GM12878 (cell line): ENCODE measurements at regions not wholly inside any gene's neighbourhood (a gene's known extent, or its start where the extent isn't known, plus 50 kb on each side); places are given as distances from the start of the nearest gene placed in this dataset.

Source experiments
- ATAC-seq: fragments of 200-7000 bp; cut with Tn5 transposase; 3 replicates; pipeline ENCODE4 v1.9.1; 2020; ENCODE audit warnings: mild to moderate bottlenecking, moderate library complexity
- BruUV-seq: library from RNA; stranded (reverse); fragments of 400-500 nt; replicated peaks from 2 replicates; lab custom pipeline; 2021; lab: Mats Ljungman, UMichigan
- CTCF ChIA-PET: fragments of 300-600 bp; sonication (Branson Sonifier 250); formaldehyde crosslinking; extraction: SDS; loops from one replicate; lab custom pipeline; 2021; ENCODE audit warnings: inconsistent platforms; lab: Yijun Ruan, JAX
- POLR2A ChIA-PET: fragments of 350-600 bp; formaldehyde crosslinking; extraction: SDS; loops from one replicate; lab custom pipeline; 2021; ENCODE audit warnings: inconsistent platforms; lab: Charles Lee
- RAD21 ChIA-PET: fragments of 300-600 bp; sonication (Branson Sonifier 250); formaldehyde crosslinking; loops from one replicate; lab custom pipeline; 2023; ENCODE audit warnings: antibody characterized with exemption; ENCODE audit not compliant: unreplicated experiment; lab: Charles Lee
- SMC1A ChIA-PET: fragments of 300-600 bp; sonication (Branson Sonifier 250); formaldehyde crosslinking; loops from one replicate; lab custom pipeline; 2023; ENCODE audit not compliant: unreplicated experiment, uncharacterized antibody; lab: Charles Lee
- DNase-seq: peaks from one replicate; pipeline ENCODE4 v3.0.0-alpha.2; 2011; ENCODE audit warnings: low read depth, low spot score
- FAIRE-seq: peaks from 3 replicates; lab custom pipeline; 2011; peaks lifted over from hg19 to GRCh38; lab: Jason Lieb, UNC
- H2AFZ ChIP-seq: 2 replicates; pipeline ENCODE4 v1.6.0; 2011; ENCODE audit warnings: low read depth, low read length, control low read depth; ENCODE audit not compliant: control insufficient read depth
- H3K27ac ChIP-seq: 2 replicates; pipeline ENCODE4 v1.5.1; 2011; ENCODE audit warnings: control low read depth; ENCODE audit not compliant: control insufficient read depth, insufficient read depth
- H3K27me3 ChIP-seq, 2 experiments: replicated peaks in 1 of 2; 2 replicates each; pipeline versions ENCODE4 v1.6.0 to v1.6.1; 2011; ENCODE audit warnings: low read length in 1 of 2; ENCODE audit not compliant: control insufficient read depth in 2 of 2, insufficient read depth in 2 of 2
- H3K36me3 ChIP-seq, 2 experiments: 2 replicates each; pipeline ENCODE4 v1.5.1; 2011; ENCODE audit warnings: low read length in 1 of 2; ENCODE audit not compliant: control insufficient read depth in 2 of 2, insufficient read depth in 2 of 2
- H3K4me1 ChIP-seq: 2 replicates; pipeline ENCODE4 v1.6.1; 2011; ENCODE audit warnings: mild to moderate bottlenecking, low read length, moderate library complexity, mixed read lengths; ENCODE audit not compliant: control insufficient read depth, insufficient read depth
- H3K4me2 ChIP-seq: 2 replicates; pipeline ENCODE4 v1.6.0; 2011; ENCODE audit warnings: control low read depth; ENCODE audit not compliant: control insufficient read depth, insufficient read depth
- H3K4me3 ChIP-seq: fragments of 200-600 bp; sonication (generic); 2 replicates; pipeline ENCODE4 v1.5.1; 2016
- H3K79me2 ChIP-seq: 2 replicates; pipeline ENCODE4 v1.6.0; 2011; ENCODE audit warnings: low read length; ENCODE audit not compliant: control insufficient read depth, insufficient read depth
- H3K9ac ChIP-seq: 2 replicates; pipeline ENCODE4 v1.8.0; 2011; ENCODE audit warnings: low read length, control low read depth, mixed read lengths; ENCODE audit not compliant: control insufficient read depth, insufficient read depth
- H3K9me3 ChIP-seq: replicated peaks from 3 replicates; pipeline ENCODE4 v1.5.1; 2011; ENCODE audit warnings: mild to moderate bottlenecking, low read length; ENCODE audit not compliant: control insufficient read depth, insufficient read depth
- H4K20me1 ChIP-seq: 2 replicates; pipeline ENCODE4 v1.6.0; 2011; ENCODE audit not compliant: control insufficient read depth, insufficient read depth
- CEBPB ChIP-seq, 2 experiments: fragments of 150-350 bp in 1 of 2; IDR thresholded peaks; 2 replicates each; pipeline ENCODE4 v1.6.1; 2012 to 2014; ENCODE audit warnings: low read depth in 2 of 2, low read length in 2 of 2, borderline replicate concordance in 1 of 2, inconsistent platforms in 1 of 2
- CHD4 ChIP-seq: fragments of 200-600 bp; sonication (generic); IDR thresholded peaks from 2 replicates; pipeline ENCODE4 v1.6.1; 2016; ENCODE audit warnings: mild to moderate bottlenecking
- CTCF ChIP-seq, 3 experiments: IDR thresholded peaks in 2 of 3; conservative IDR thresholded peaks in 1 of 3; 2 replicates each; pipeline ENCODE4 v1.5.1; 2011; ENCODE audit warnings: low read depth in 3 of 3, low read length in 3 of 3, mild to moderate bottlenecking in 3 of 3, control low read depth in 2 of 3, moderate library complexity in 2 of 3, inconsistent platforms in 1 of 3, mixed read lengths in 1 of 3; ENCODE audit not compliant: control insufficient read depth in 2 of 3, insufficient read depth in 1 of 3; ENCODE audit errors: extremely low read depth in 1 of 3
- ETV6 ChIP-seq, 2 experiments: fragments of 450-650 bp in 1 of 2; IDR thresholded peaks in 1 of 2; conservative IDR thresholded peaks in 1 of 2; 2 replicates each; pipeline ENCODE4 v1.6.1; 2014; ENCODE audit warnings: antibody characterized with exemption in 1 of 2, borderline replicate concordance in 1 of 2, low read depth in 1 of 2, mild to moderate bottlenecking in 1 of 2, moderate library complexity in 1 of 2
- EZH2 ChIP-seq: IDR thresholded peaks from 2 replicates; pipeline ENCODE4 v1.6.1; 2012; ENCODE audit warnings: low read depth, mild to moderate bottlenecking, control low read depth, inconsistent platforms, low read length, borderline replicate concordance; ENCODE audit not compliant: control insufficient read depth
- IKZF1 ChIP-seq: fragments of 450-650 bp; conservative IDR thresholded peaks from 2 replicates; pipeline ENCODE4 v1.6.1; 2017; ENCODE audit warnings: antibody characterized with exemption, mild to moderate bottlenecking
- KAT2A ChIP-seq: conservative IDR thresholded peaks from 2 replicates; pipeline ENCODE4 v1.6.1; 2011; ENCODE audit warnings: low read depth, low read length; ENCODE audit not compliant: control insufficient read depth
- MEF2B ChIP-seq: fragments of 450-650 bp; IDR thresholded peaks from 2 replicates; pipeline ENCODE4 v1.6.1; 2018; ENCODE audit warnings: mild to moderate bottlenecking, moderate library complexity; ENCODE audit not compliant: partially characterized antibody, poor library complexity, severe bottlenecking
- MTA2 ChIP-seq: fragments of 450-650 bp; IDR thresholded peaks from 2 replicates; pipeline ENCODE4 v1.6.1; 2016; ENCODE audit warnings: low read depth, mild to moderate bottlenecking, moderate library complexity
- NFXL1 ChIP-seq: fragments of 450-650 bp; IDR thresholded peaks from 2 replicates; pipeline ENCODE4 v1.6.1; 2017; ENCODE audit warnings: antibody characterized with exemption, mild to moderate bottlenecking, borderline replicate concordance
- NFYA ChIP-seq: IDR thresholded peaks from 2 replicates; pipeline ENCODE4 v1.6.1; 2011; ENCODE audit warnings: low read depth, mild to moderate bottlenecking, low read length, improper control_type of control experiment, borderline replicate concordance
- SMAD1 ChIP-seq: fragments of 450-650 bp; IDR thresholded peaks from 2 replicates; pipeline ENCODE4 v1.6.1; 2018; ENCODE audit warnings: mild to moderate bottlenecking, low read depth; ENCODE audit not compliant: partially characterized antibody
- TARDBP ChIP-seq: IDR thresholded peaks from 2 replicates; pipeline ENCODE4 v1.6.1; 2016; ENCODE audit warnings: borderline replicate concordance
- ZBTB4 ChIP-seq: fragments of 450-650 bp; formaldehyde crosslinking; IDR thresholded peaks from 2 replicates; pipeline ENCODE4 v1.4.0; 2022; ENCODE audit warnings: mild to moderate bottlenecking, moderate library complexity
- ZNF592 ChIP-seq: fragments of 450-650 bp; IDR thresholded peaks from 2 replicates; pipeline ENCODE4 v1.6.1; 2017; ENCODE audit warnings: mild to moderate bottlenecking, moderate library complexity
- WGBS: methylation state at CpG from one replicate; pipeline ENCODE4 v1.1.6; 2016; ENCODE audit warnings: low lambda C conversion rate; ENCODE audit not compliant: insufficient replicate concordance, insufficient coverage; ENCODE audit errors: missing lambda C conversion rate; 5-methylcytosine and 5-hydroxymethylcytosine counted together
- in situ Hi-C: fragments of 300-500 bp; cut with MboI; formaldehyde crosslinking; loops from 9 replicates; pipeline ENCODE4 v1.14.3; 2018; ENCODE audit warnings: mixed read lengths
- intact Hi-C: fragments of 100-400 bp; cut with micrococcal nuclease; formaldehyde crosslinking; loops from one replicate; pipeline ENCODE4 v1.14.2; 2022; ENCODE audit not compliant: unreplicated experiment

- BruUV-seq, result no TSS peak
- ChIA-PET POLR2A (no interaction called here), CTCF (interaction anchor here (2.1 kb wide), 1 partner anchor 15 kb away, joined by 4 read pairs; no protein-coding TSS in a partner anchor), SMC1A (interaction anchor here (0.6 kb wide), 1 partner anchor 51 kb away, joined by 3 read pairs; no protein-coding TSS in a partner anchor), RAD21 (no interaction called here)
- Histone ChIP-seq H3K36me3 (no peaks in the 10 kb centered on the region), H4K20me1 (no peaks in the 10 kb centered on the region), H3K9me3 (no peaks in the 10 kb centered on the region), H3K9ac (no peak overlapping the region), H3K79me2 (no peaks in the 10 kb centered on the region), H3K4me2 (no peak overlapping the region), H3K4me3 (no peak overlapping the region), H3K27ac (no peak overlapping the region), H3K27me3 (no peaks in the 10 kb centered on the region; a peak in 1 of 4 replicates), H2AFZ (no peak overlapping the region), H3K4me1 (no peaks in the 10 kb centered on the region)
- no peak for FAIRE-seq
- WGBS, result 79% methylated on average over 1 of the region's 1 CpG
- DNase-seq, result no peak
- intact Hi-C loops, result no loop called here
- in situ Hi-C loops, result no loop called here
- ATAC-seq, result no peak
- TF ChIP-seq CHD4, result no peak
- no peak for TF ChIP-seq ZBTB4 (CRISPR knock-in tag)
- no peak for TF ChIP-seq ETV6 (conservative IDR thresholded peaks at IDR 0.05 in 1 of 2, IDR thresholded peaks at IDR 0.05 in 1 of 2; ENCODE audit: borderline replicate concordance in 1 of 2, low read depth in 1 of 2)
- TF ChIP-seq CEBPB (IDR thresholded peaks at IDR 0.05; ENCODE audit: borderline replicate concordance in 1 of 2, low read depth in 2 of 2, low read length in 2 of 2), result no peak
- no peak for TF ChIP-seq ZNF592
- no peak for TF ChIP-seq IKZF1
- no peak for TF ChIP-seq MEF2B
- TF ChIP-seq MTA2, result no peak
- TF ChIP-seq NFXL1, result no peak
- no peak for TF ChIP-seq SMAD1
- TF ChIP-seq KAT2A, result no peak
- no peak for TF ChIP-seq TARDBP
- TF ChIP-seq EZH2, result no peak
- TF ChIP-seq CTCF (IDR thresholded peaks at IDR 0.05 in 2 of 3, conservative IDR thresholded peaks at IDR 0.05 in 1 of 3; ENCODE audit: control insufficient read depth in 2 of 3, extremely low read depth in 1 of 3, insufficient read depth in 1 of 3, low read depth in 3 of 3, low read length in 3 of 3), result no peak
- TF ChIP-seq NFYA, result no peak
Measured at GRCh38 chr2:145617420-145617819, 1097.5 kb upstream of the ZEB2 start.
